IMR-90 (cell line): ENCODE measurements at regions not wholly inside any gene's neighbourhood (a gene's known extent, or its start where the extent isn't known, plus 50 kb on each side); places are given as distances from the start of the nearest gene placed in this dataset.

ENCODE experiments used
- ATAC-seq: fragments of 200-7000 bp; cut with Tn5 transposase; 2 replicates; pipeline ENCODE4 v1.9.1; 2020; ENCODE audit warnings: low read depth, mild to moderate bottlenecking, moderate library complexity
- BruUV-seq: library from RNA; stranded (reverse); fragments of 400-500 nt; replicated peaks from 2 replicates; lab custom pipeline; 2021; lab: Mats Ljungman, UMichigan
- CTCF ChIA-PET: fragments of 300-600 bp; formaldehyde crosslinking; extraction: SDS; loops from one replicate; lab custom pipeline; 2021; ENCODE audit warnings: antibody characterized with exemption; lab: Yijun Ruan, JAX
- POLR2A ChIA-PET: fragments of 300-600 bp; sonication (Branson Sonifier 250); formaldehyde crosslinking; loops from one replicate; lab custom pipeline; 2022; ENCODE audit warnings: antibody characterized with exemption; ENCODE audit not compliant: unreplicated experiment; lab: Charles Lee
- DNase-seq: peaks from one replicate; pipeline ENCODE4 v3.0.0; 2013
- H2AFZ ChIP-seq: replicated peaks from 2 replicates; pipeline ENCODE3; 2013; ENCODE audit warnings: low read length, mild to moderate bottlenecking; ENCODE audit not compliant: poor library complexity
- H2AK5ac ChIP-seq: 2 replicates; pipeline ENCODE4 v1.6.1; 2013; ENCODE audit warnings: low read depth, low read length, inconsistent platforms
- H2AK9ac ChIP-seq: replicated peaks from 2 replicates; pipeline ENCODE3; 2013; ENCODE audit warnings: mild to moderate bottlenecking, low read depth, low read length, moderate library complexity; ENCODE audit not compliant: poor library complexity
- H2BK120ac ChIP-seq: 2 replicates; pipeline ENCODE4 v1.6.1; 2013; ENCODE audit warnings: low read depth, low read length, inconsistent platforms
- H2BK15ac ChIP-seq: 3 replicates; pipeline ENCODE4 v1.6.1; 2013; ENCODE audit warnings: low read depth, low read length, inconsistent platforms
- H2BK20ac ChIP-seq: 2 replicates; pipeline ENCODE4 v1.6.1; 2013; ENCODE audit warnings: low read depth, mild to moderate bottlenecking, inconsistent platforms, low read length, moderate library complexity
- H2BK5ac ChIP-seq: 2 replicates; pipeline ENCODE4 v1.6.1; 2013; ENCODE audit warnings: mild to moderate bottlenecking, low read depth, low read length, inconsistent platforms; ENCODE audit not compliant: poor library complexity, severe bottlenecking
- H3K14ac ChIP-seq: replicated peaks from 2 replicates; pipeline ENCODE4 v1.6.1; 2013; ENCODE audit warnings: low read depth, low read length, inconsistent platforms
- H3K18ac ChIP-seq: 2 replicates; pipeline ENCODE4 v1.6.1; 2013; ENCODE audit warnings: low read depth, low read length, control low read depth
- H3K23ac ChIP-seq: 2 replicates; pipeline ENCODE4 v1.6.1; 2013; ENCODE audit warnings: low read depth, low read length, inconsistent platforms
- H3K27ac ChIP-seq: 2 replicates; pipeline ENCODE4 v1.5.1; 2013; ENCODE audit warnings: mild to moderate bottlenecking, control low read depth, low read length; ENCODE audit not compliant: insufficient read depth
- H3K27me3 ChIP-seq: 2 replicates; pipeline ENCODE4 v1.6.1; 2013; ENCODE audit warnings: low read length; ENCODE audit not compliant: control insufficient read depth, insufficient read depth
- H3K36me3 ChIP-seq: 2 replicates; pipeline ENCODE4 v1.6.1; 2013; ENCODE audit warnings: low read length, mixed read lengths; ENCODE audit not compliant: control insufficient read depth, insufficient read depth
- H3K4ac ChIP-seq: 2 replicates; pipeline ENCODE4 v1.6.1; 2013; ENCODE audit warnings: low read depth, low read length, inconsistent platforms
- H3K4me1 ChIP-seq: 2 replicates; pipeline ENCODE4 v1.6.1; 2013; ENCODE audit warnings: low read length, mixed read lengths; ENCODE audit not compliant: control insufficient read depth, insufficient read depth
- H3K4me2 ChIP-seq: 2 replicates; pipeline ENCODE4 v1.6.1; 2013; ENCODE audit warnings: low read depth, mild to moderate bottlenecking, control low read depth, low read length, moderate library complexity
- H3K4me3 ChIP-seq: 2 replicates; pipeline ENCODE4 v1.5.1; 2013; ENCODE audit warnings: low read depth, mild to moderate bottlenecking, control low read depth, low read length, moderate library complexity; ENCODE audit not compliant: insufficient read depth
- H3K56ac ChIP-seq: 2 replicates; pipeline ENCODE4 v1.6.1; 2013; ENCODE audit warnings: low read length, inconsistent platforms; ENCODE audit not compliant: insufficient read depth; ENCODE audit errors: extremely low read depth
- H3K79me1 ChIP-seq, 2 experiments: 2 replicates each; pipeline ENCODE4 v1.6.1; 2013; ENCODE audit warnings: low read length in 2 of 2, inconsistent platforms in 1 of 2, low read depth in 1 of 2
- H3K9ac ChIP-seq: 2 replicates; pipeline ENCODE4 v1.6.1; 2013; ENCODE audit warnings: low read depth, low read length, control low read depth
- H3K9me1 ChIP-seq: 2 replicates; pipeline ENCODE4 v1.6.1; 2013; ENCODE audit warnings: low read length, inconsistent platforms; ENCODE audit not compliant: insufficient read depth
- H3K9me3 ChIP-seq: 2 replicates; pipeline ENCODE4 v1.6.1; 2013; ENCODE audit warnings: low read length; ENCODE audit not compliant: control insufficient read depth, insufficient read depth
- H4K20me1 ChIP-seq: 2 replicates; pipeline ENCODE4 v1.6.1; 2013; ENCODE audit warnings: low read length, inconsistent platforms; ENCODE audit not compliant: insufficient read depth
- H4K5ac ChIP-seq: 2 replicates; pipeline ENCODE4 v1.6.1; 2013; ENCODE audit warnings: mild to moderate bottlenecking, low read depth, low read length, control low read depth
- H4K8ac ChIP-seq, 2 experiments: 2 replicates each; pipeline ENCODE4 v1.6.1; 2013; ENCODE audit warnings: low read depth in 2 of 2, low read length in 2 of 2, control low read depth in 1 of 2, inconsistent platforms in 1 of 2
- H4K91ac ChIP-seq: 2 replicates; pipeline ENCODE4 v1.6.1; 2013; ENCODE audit warnings: low read depth, low read length, inconsistent platforms; ENCODE audit not compliant: insufficient read depth
- MAFK ChIP-seq: IDR thresholded peaks from 2 replicates; pipeline ENCODE4 v1.6.1; 2012; ENCODE audit warnings: low read depth, low read length, improper control_type of control experiment
- MXI1 ChIP-seq: IDR thresholded peaks from 2 replicates; pipeline ENCODE4 v1.6.1; 2012; ENCODE audit warnings: low read depth, mild to moderate bottlenecking, low read length, moderate library complexity, borderline replicate concordance
- RAD21 ChIP-seq: IDR thresholded peaks from 2 replicates; pipeline ENCODE4 v1.6.1; 2012; ENCODE audit warnings: low read length, improper control_type of control experiment
- WGBS, 2 experiments: methylation state at CpG; one replicate each; pipeline versions ENCODE4 v1.1.5 to v1.1.7; 2013; ENCODE audit warnings: missing lambda C conversion rate in 2 of 2; ENCODE audit not compliant: insufficient read length in 1 of 2; ENCODE audit errors: extremely low coverage in 2 of 2; 5-methylcytosine and 5-hydroxymethylcytosine counted together
- dilution Hi-C: fragments of 300-500 bp; cut with HindIII; formaldehyde crosslinking; loops from one replicate; pipeline ENCODE4 v1.14.3; 2018; ENCODE audit warnings: low sequenced_read_pairs; ENCODE audit not compliant: unreplicated experiment
- in situ Hi-C: fragments of 300-500 bp; cut with MboI; formaldehyde crosslinking; loops from 3 replicates; pipeline ENCODE4 v1.14.3; 2019; ENCODE audit warnings: low sequenced_read_pairs, inconsistent platforms, mixed read lengths
- intact Hi-C: fragments of 100-400 bp; cut with micrococcal nuclease; formaldehyde crosslinking; loops from 2 replicates; pipeline ENCODE4 v1.10.0; 2022

GRCh38 chr2:143937723-143938350 lies 582.1 kb downstream of the ZEB2 start:
- POLR2A ChIA-PET: no interaction called here
- no peak for ATAC-seq
- WGBS, 2 experiments: no CpG with 5 or more reads among the region's 11 CpGs

More at GRCh38 chr2:143937723-143938350, 582.1 kb downstream of the ZEB2 start:
- Histone ChIP-seq H3K18ac (peak overlapping the region; percentile 13; the same call in 1 of the 2 replicates), H3K36me3 (no peaks in the 10 kb centered on the region), H4K8ac (peak overlapping the region in 1 of 2 experiments; percentile 65; a peak in 2 of 4 replicates), H3K9me3 (no peaks in the 10 kb centered on the region), H4K5ac (peak overlapping the region; percentile 41; the same call in 1 of the 2 replicates), H2AK5ac (peak overlapping the region; percentile 24; the same call in 1 of the 2 replicates), H2BK5ac (no peak overlapping the region), H2BK120ac (peak overlapping the region; percentile 94), H3K14ac (peak overlapping the region; percentile 24), H3K27ac (peak overlapping the region; percentile 61; the same call in 1 of the 2 replicates), H3K56ac (no peak overlapping the region), H3K4me3 (peak overlapping the region; percentile 61; the same call in 1 of the 2 replicates), H3K79me1 (no peaks in the 10 kb centered on the region), H3K9ac (peak overlapping the region; percentile 73), H2BK20ac (0 out of 2 replicates have a peak overlapping the region, but pooled peaks have one; percentile 14), H2AFZ (peak overlapping the region; percentile 90), H4K20me1 (no peaks in the 10 kb centered on the region), H3K4me2 (peak overlapping the region; percentile 93), H3K9me1 (no peaks in the 10 kb centered on the region), H3K27me3 (no peaks in the 10 kb centered on the region), H3K4me1 (peaks cover 14% of the 10 kb centered on the region), H2BK15ac (peak overlapping the region; percentile 22; the same call in 1 of the 3 replicates), H3K23ac (peak overlapping the region; percentile 68), H2AK9ac (no peak overlapping the region), H4K91ac (peak overlapping the region; percentile 47; the same call in 1 of the 2 replicates), H3K4ac (peak overlapping the region; percentile 96)
- intact Hi-C loops (loop anchor here (5.0 to 10.0 kb wide), 5 partner anchors 134 to 574 kb away; a partner anchor contains a TSS), dilution Hi-C loops (no loop called here), in situ Hi-C loops (no loop called here)
- no peak for TF ChIP-seq RAD21
- TF ChIP-seq MXI1: no peak
- no peak for TF ChIP-seq MAFK
- BruUV-seq: no TSS peak
- CTCF ChIA-PET: no interaction called here
- DNase-seq: no peak
